HL-60 (cell line): ENCODE measurements at regions not wholly inside any gene's neighbourhood (a gene's known extent, or its start where the extent isn't known, plus 50 kb on each side); places are given as distances from the start of the nearest gene placed in this dataset.

Experiments used
- DNase-seq, 2 experiments: peaks; one replicate each; pipeline ENCODE4 v3.0.0-alpha.2; 2010 to 2020; ENCODE audit warnings: low read depth in 1 of 2, low spot score in 1 of 2
- H3K27ac ChIP-seq: fragments of 250-450 bp; sonication (Bioruptor Pico); replicated peaks from 2 replicates; pipeline ENCODE4 v1.5.1; 2020; ENCODE audit warnings: mild to moderate bottlenecking, moderate library complexity
- H3K27me3 ChIP-seq: fragments of 250-450 bp; sonication (Bioruptor Pico); 2 replicates; pipeline ENCODE4 v1.5.1; 2021; ENCODE audit warnings: mild to moderate bottlenecking, moderate library complexity; ENCODE audit not compliant: insufficient read depth, poor library complexity, severe bottlenecking
- H3K4me3 ChIP-seq: replicated peaks from 2 replicates; pipeline ENCODE4 v1.5.1; 2011; ENCODE audit warnings: mild to moderate bottlenecking, control low read depth, low read length; ENCODE audit not compliant: insufficient read depth
- GABPA ChIP-seq: IDR thresholded peaks from 2 replicates; pipeline ENCODE4 v1.6.1; 2012; ENCODE audit warnings: low read depth
- POLR2AphosphoS5 ChIP-seq: IDR thresholded peaks from 2 replicates; pipeline ENCODE4 v1.6.1; 2012; ENCODE audit warnings: low read depth
- SPI1 ChIP-seq: IDR thresholded peaks from 2 replicates; pipeline ENCODE4 v1.6.1; 2012; ENCODE audit warnings: low read depth, mild to moderate bottlenecking, borderline replicate concordance
- TF ChIP-seq, protein P1 (sequence below): IDR thresholded peaks from one replicate; pipeline ENCODE4 v1.5.1; 2011; ENCODE audit warnings: low read length, control low read depth, inconsistent platforms; ENCODE audit not compliant: insufficient read depth
- TF ChIP-seq, protein P2 (sequence below): IDR thresholded peaks from 2 replicates; pipeline ENCODE4 v1.6.1; 2012; ENCODE audit warnings: low read depth; ENCODE audit not compliant: insufficient replicate concordance

DNA sequence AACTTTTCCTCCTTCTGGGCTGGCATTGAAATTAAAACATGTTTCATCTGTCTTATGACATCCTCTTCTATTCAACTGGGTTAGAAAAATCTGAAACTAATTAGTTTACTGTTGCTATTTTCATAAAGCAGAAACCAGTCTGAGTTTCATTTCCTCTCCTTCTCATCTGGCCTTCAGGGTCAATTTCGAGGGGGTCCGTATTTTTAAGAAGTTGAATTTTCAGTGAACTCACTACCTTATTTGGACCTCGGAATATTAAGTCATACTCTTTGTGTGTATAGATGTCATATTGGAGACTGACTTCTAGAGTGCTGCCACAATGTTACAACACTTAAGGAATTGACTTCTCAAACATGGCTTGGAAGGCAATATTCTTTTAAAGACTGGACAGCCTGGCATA is 485.9 kb downstream of the SQOR start:
- no peak overlapping the region for H3K4me3 ChIP-seq
- DNase-seq, result no peak
- TF ChIP-seq, protein P1, sequence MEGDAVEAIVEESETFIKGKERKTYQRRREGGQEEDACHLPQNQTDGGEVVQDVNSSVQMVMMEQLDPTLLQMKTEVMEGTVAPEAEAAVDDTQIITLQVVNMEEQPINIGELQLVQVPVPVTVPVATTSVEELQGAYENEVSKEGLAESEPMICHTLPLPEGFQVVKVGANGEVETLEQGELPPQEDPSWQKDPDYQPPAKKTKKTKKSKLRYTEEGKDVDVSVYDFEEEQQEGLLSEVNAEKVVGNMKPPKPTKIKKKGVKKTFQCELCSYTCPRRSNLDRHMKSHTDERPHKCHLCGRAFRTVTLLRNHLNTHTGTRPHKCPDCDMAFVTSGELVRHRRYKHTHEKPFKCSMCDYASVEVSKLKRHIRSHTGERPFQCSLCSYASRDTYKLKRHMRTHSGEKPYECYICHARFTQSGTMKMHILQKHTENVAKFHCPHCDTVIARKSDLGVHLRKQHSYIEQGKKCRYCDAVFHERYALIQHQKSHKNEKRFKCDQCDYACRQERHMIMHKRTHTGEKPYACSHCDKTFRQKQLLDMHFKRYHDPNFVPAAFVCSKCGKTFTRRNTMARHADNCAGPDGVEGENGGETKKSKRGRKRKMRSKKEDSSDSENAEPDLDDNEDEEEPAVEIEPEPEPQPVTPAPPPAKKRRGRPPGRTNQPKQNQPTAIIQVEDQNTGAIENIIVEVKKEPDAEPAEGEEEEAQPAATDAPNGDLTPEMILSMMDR, result no peak
- TF ChIP-seq, protein P2, sequence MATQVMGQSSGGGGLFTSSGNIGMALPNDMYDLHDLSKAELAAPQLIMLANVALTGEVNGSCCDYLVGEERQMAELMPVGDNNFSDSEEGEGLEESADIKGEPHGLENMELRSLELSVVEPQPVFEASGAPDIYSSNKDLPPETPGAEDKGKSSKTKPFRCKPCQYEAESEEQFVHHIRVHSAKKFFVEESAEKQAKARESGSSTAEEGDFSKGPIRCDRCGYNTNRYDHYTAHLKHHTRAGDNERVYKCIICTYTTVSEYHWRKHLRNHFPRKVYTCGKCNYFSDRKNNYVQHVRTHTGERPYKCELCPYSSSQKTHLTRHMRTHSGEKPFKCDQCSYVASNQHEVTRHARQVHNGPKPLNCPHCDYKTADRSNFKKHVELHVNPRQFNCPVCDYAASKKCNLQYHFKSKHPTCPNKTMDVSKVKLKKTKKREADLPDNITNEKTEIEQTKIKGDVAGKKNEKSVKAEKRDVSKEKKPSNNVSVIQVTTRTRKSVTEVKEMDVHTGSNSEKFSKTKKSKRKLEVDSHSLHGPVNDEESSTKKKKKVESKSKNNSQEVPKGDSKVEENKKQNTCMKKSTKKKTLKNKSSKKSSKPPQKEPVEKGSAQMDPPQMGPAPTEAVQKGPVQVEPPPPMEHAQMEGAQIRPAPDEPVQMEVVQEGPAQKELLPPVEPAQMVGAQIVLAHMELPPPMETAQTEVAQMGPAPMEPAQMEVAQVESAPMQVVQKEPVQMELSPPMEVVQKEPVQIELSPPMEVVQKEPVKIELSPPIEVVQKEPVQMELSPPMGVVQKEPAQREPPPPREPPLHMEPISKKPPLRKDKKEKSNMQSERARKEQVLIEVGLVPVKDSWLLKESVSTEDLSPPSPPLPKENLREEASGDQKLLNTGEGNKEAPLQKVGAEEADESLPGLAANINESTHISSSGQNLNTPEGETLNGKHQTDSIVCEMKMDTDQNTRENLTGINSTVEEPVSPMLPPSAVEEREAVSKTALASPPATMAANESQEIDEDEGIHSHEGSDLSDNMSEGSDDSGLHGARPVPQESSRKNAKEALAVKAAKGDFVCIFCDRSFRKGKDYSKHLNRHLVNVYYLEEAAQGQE, result no peak
- TF ChIP-seq GABPA (no peak), SPI1 (no peak), POLR2AphosphoS5 (no peak)
- no peak overlapping the region for H3K27ac ChIP-seq
- H3K27me3 ChIP-seq, result no peaks in the 10 kb centered on the region

DNA sequence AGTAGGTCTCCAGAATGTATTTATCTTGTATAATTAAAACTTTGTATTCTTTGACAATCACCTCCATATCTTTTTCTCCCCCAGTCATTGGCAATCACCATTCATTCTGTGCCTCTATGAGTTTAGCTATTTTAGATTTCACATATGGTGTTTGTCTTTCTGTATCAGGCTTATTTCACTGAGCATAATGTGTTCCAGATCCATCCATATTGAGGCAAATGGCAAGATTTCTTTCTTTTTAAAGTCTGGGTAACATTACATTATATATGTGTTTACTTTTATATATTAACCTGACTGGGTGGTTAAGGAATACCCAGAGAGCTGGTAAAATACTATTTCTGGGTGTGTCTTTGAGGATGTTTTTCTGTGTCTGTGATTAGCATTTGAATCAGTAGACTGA is 486.6 kb downstream of the SQOR start:
- DNase-seq, result no peak
- H3K4me3 ChIP-seq, result no peak overlapping the region
- TF ChIP-seq, protein P2, result no peak
- TF ChIP-seq, protein P1, result no peak
- no peak for TF ChIP-seq SPI1
- no peak for TF ChIP-seq GABPA
- no peak for TF ChIP-seq POLR2AphosphoS5
- H3K27me3 ChIP-seq, result no peaks in the 10 kb centered on the region
- H3K27ac ChIP-seq, result no peak overlapping the region

- H3K4me3 ChIP-seq, result no peak overlapping the region
- H3K27me3 ChIP-seq, result no peaks in the 10 kb centered on the region
- H3K27ac ChIP-seq, result no peak overlapping the region
- TF ChIP-seq, protein P2, result no peak
- TF ChIP-seq GABPA, result no peak
- TF ChIP-seq, protein P1, result no peak
- no peak for TF ChIP-seq SPI1
- no peak for TF ChIP-seq POLR2AphosphoS5
- DNase-seq, result no peak
These were observed 491.8 kb downstream of the SQOR start for GRCh38 chr15:46126581-46126980.
